H1 (cell line): ENCODE measurements at regions not wholly inside any gene's neighbourhood (a gene's known extent, or its start where the extent isn't known, plus 50 kb on each side); places are given as distances from the start of the nearest gene placed in this dataset.

Experiments
- CTCF ChIA-PET: fragments of 300-600 bp; sonication (Branson Sonifier 250); formaldehyde crosslinking; loops from one replicate; lab custom pipeline; 2021; ENCODE audit not compliant: partially characterized antibody; lab: Charles Lee
- POLR2A ChIA-PET: fragments of 300-600 bp; sonication (Branson Sonifier 250); formaldehyde crosslinking; loops from one replicate; lab custom pipeline; 2021; ENCODE audit warnings: inconsistent platforms; ENCODE audit not compliant: partially characterized antibody; lab: Charles Lee
- DNase-seq, 2 experiments: peaks; one replicate each; pipeline versions ENCODE4 v3.0.0 to v3.0.0-alpha.2; 2010 to 2022; ENCODE audit warnings: low spot score in 2 of 2, low read depth in 1 of 2, mixed read lengths in 1 of 2
- FAIRE-seq: peaks from 2 replicates; lab custom pipeline; 2011; peaks lifted over from hg19 to GRCh38; lab: Jason Lieb, UNC
- H2AFZ ChIP-seq: 2 replicates; pipeline ENCODE4 v1.8.1; 2012; ENCODE audit warnings: low read length, inconsistent platforms
- H2AK5ac ChIP-seq: 2 replicates; pipeline ENCODE4 v1.6.1; 2013; ENCODE audit warnings: low read depth, low read length
- H2BK120ac ChIP-seq: replicated peaks from 2 replicates; pipeline ENCODE3; 2013; ENCODE audit warnings: low read depth, low read length, inconsistent platforms
- H2BK12ac ChIP-seq: 2 replicates; pipeline ENCODE4 v1.6.1; 2013; ENCODE audit warnings: low read depth, low read length
- H2BK15ac ChIP-seq: 2 replicates; pipeline ENCODE4 v1.6.1; 2013; ENCODE audit warnings: low read length
- H2BK20ac ChIP-seq: 2 replicates; pipeline ENCODE4 v1.6.1; 2013; ENCODE audit warnings: low read length
- H2BK5ac ChIP-seq: 2 replicates; pipeline ENCODE4 v1.6.1; 2013; ENCODE audit warnings: low read depth, low read length
- H3K14ac ChIP-seq: 2 replicates; pipeline ENCODE4 v1.6.1; 2013; ENCODE audit warnings: inconsistent platforms; ENCODE audit not compliant: insufficient read length
- H3K18ac ChIP-seq: 2 replicates; pipeline ENCODE4 v1.6.1; 2013; ENCODE audit warnings: low read length; ENCODE audit errors: extremely low read depth
- H3K23ac ChIP-seq: 2 replicates; pipeline ENCODE4 v1.6.1; 2013; ENCODE audit warnings: inconsistent platforms; ENCODE audit not compliant: insufficient read length
- H3K23me2 ChIP-seq: 2 replicates; pipeline ENCODE4 v1.6.1; 2013; ENCODE audit warnings: low read depth, low read length
- H3K27ac ChIP-seq: 2 replicates; pipeline ENCODE4 v1.6.1; 2011; ENCODE audit warnings: low read depth, low read length, inconsistent platforms
- H3K27me3 ChIP-seq, 4 experiments: replicated peaks in 1 of 4; 1 replicate in 1 of 4; 2 replicates in 3 of 4; pipeline versions ENCODE4 v1.6.1 to v1.8.1; 2011 to 2013; ENCODE audit warnings: low read length in 3 of 4, mild to moderate bottlenecking in 3 of 4, inconsistent platforms in 2 of 4, mixed read lengths in 2 of 4, moderate library complexity in 1 of 4; ENCODE audit not compliant: control insufficient read depth in 3 of 4, insufficient read depth in 3 of 4; ENCODE audit errors: extremely low read depth in 1 of 4
- H3K36me3 ChIP-seq, 4 experiments: 2 replicates each; pipeline versions ENCODE4 v1.6.1 to v1.8.1; 2011 to 2013; ENCODE audit warnings: mild to moderate bottlenecking in 4 of 4, low read length in 3 of 4, moderate library complexity in 2 of 4, control low read depth in 1 of 4, inconsistent platforms in 1 of 4; ENCODE audit not compliant: insufficient read depth in 4 of 4, control insufficient read depth in 2 of 4
- H3K4ac ChIP-seq: replicated peaks from 2 replicates; pipeline ENCODE3; 2013; ENCODE audit warnings: low read length, low read depth, mixed read lengths, inconsistent platforms; ENCODE audit not compliant: insufficient read length
- H3K4me1 ChIP-seq, 4 experiments: replicated peaks in 1 of 4; 1 replicate in 1 of 4; 2 replicates in 3 of 4; pipeline versions ENCODE4 v1.6.1 to v1.8.1; 2011 to 2013; ENCODE audit warnings: low read length in 3 of 4, inconsistent platforms in 2 of 4, mixed read lengths in 1 of 4; ENCODE audit not compliant: insufficient read depth in 4 of 4, control insufficient read depth in 3 of 4
- H3K4me2 ChIP-seq, 2 experiments: 2 replicates each; pipeline versions ENCODE4 v1.6.1 to v1.8.1; 2011 to 2013; ENCODE audit warnings: low read depth in 2 of 2, low read length in 2 of 2, control low read depth in 1 of 2, inconsistent platforms in 1 of 2, mild to moderate bottlenecking in 1 of 2; ENCODE audit not compliant: insufficient read depth in 1 of 2
- H3K4me3 ChIP-seq, 4 experiments: fragments of 200-600, 300-600 bp in 1 of 4; sonication (generic), shearing (Covaris generic), sonication (Bioruptor Twin) in 1 of 4; 2 replicates each; pipeline versions ENCODE4 v1.5.1 to v1.8.1; 2011 to 2016; ENCODE audit warnings: low read length in 4 of 4, low read depth in 3 of 4, control low read depth in 2 of 4, inconsistent platforms in 2 of 4, mild to moderate bottlenecking in 2 of 4, mixed read lengths in 1 of 4, moderate library complexity in 1 of 4; ENCODE audit not compliant: insufficient read depth in 2 of 4; ENCODE audit errors: extremely low read depth in 1 of 4
- H3K56ac ChIP-seq: replicated peaks from 2 replicates; pipeline ENCODE3; 2013; ENCODE audit warnings: low read depth, mild to moderate bottlenecking, mixed read lengths, low read length, inconsistent platforms; ENCODE audit not compliant: insufficient read length
- H3K79me1 ChIP-seq: 2 replicates; pipeline ENCODE4 v1.6.1; 2013; ENCODE audit warnings: low read depth, low read length, control low read depth
- H3K79me2 ChIP-seq, 2 experiments: 2 replicates each; pipeline versions ENCODE4 v1.6.1 to v1.8.1; 2012 to 2013; ENCODE audit warnings: low read length in 2 of 2, mild to moderate bottlenecking in 2 of 2, inconsistent platforms in 1 of 2; ENCODE audit not compliant: insufficient read depth in 2 of 2, control insufficient read depth in 1 of 2
- H3K9ac ChIP-seq, 4 experiments: replicated peaks in 1 of 4; 1 replicate in 1 of 4; 2 replicates in 3 of 4; pipeline versions ENCODE4 v1.6.1 to v1.8.1; 2011 to 2013; ENCODE audit warnings: low read depth in 3 of 4, low read length in 3 of 4, control low read depth in 2 of 4, mild to moderate bottlenecking in 2 of 4, moderate library complexity in 2 of 4, inconsistent platforms in 1 of 4; ENCODE audit errors: extremely low read depth in 1 of 4
- H3K9me3 ChIP-seq, 2 experiments: 2 replicates each; pipeline versions ENCODE4 v1.6.1 to v1.8.1; 2012 to 2013; ENCODE audit warnings: mild to moderate bottlenecking in 2 of 2, moderate library complexity in 2 of 2, control low read depth in 1 of 2, inconsistent platforms in 1 of 2, low read depth in 1 of 2, low read length in 1 of 2, mixed read lengths in 1 of 2; ENCODE audit not compliant: insufficient read depth in 2 of 2
- H4K20me1 ChIP-seq, 2 experiments: replicated peaks in 1 of 2; 2 replicates each; pipeline versions ENCODE3 to v1.8.1; 2011 to 2013; ENCODE audit warnings: inconsistent platforms in 2 of 2, low read length in 2 of 2, mild to moderate bottlenecking in 1 of 2; ENCODE audit not compliant: insufficient read depth in 2 of 2, control insufficient read depth in 1 of 2
- H4K5ac ChIP-seq: 2 replicates; pipeline ENCODE4 v1.6.1; 2013; ENCODE audit warnings: low read length, low read depth, mixed read lengths, inconsistent platforms; ENCODE audit not compliant: insufficient read length
- H4K8ac ChIP-seq: 2 replicates; pipeline ENCODE4 v1.8.0; 2013; ENCODE audit warnings: mild to moderate bottlenecking, moderate library complexity, low read length, inconsistent platforms; ENCODE audit not compliant: insufficient read depth; ENCODE audit errors: extremely low read depth
- H4K91ac ChIP-seq: replicated peaks from 2 replicates; pipeline ENCODE3; 2013; ENCODE audit warnings: low read length, mixed read lengths, inconsistent platforms; ENCODE audit not compliant: insufficient read length
- CHD1 ChIP-seq: IDR thresholded peaks from 2 replicates; pipeline ENCODE4 v1.6.1; 2012; ENCODE audit warnings: low read depth, low read length, improper control_type of control experiment
- CTCF ChIP-seq, 3 experiments: IDR thresholded peaks; 1 replicate in 2 of 3; 2 replicates in 1 of 3; pipeline versions ENCODE4 v1.5.1 to v1.6.1; 2011; ENCODE audit warnings: low read length in 3 of 3, mild to moderate bottlenecking in 3 of 3, inconsistent platforms in 2 of 3, low read depth in 1 of 3, moderate library complexity in 1 of 3; ENCODE audit not compliant: insufficient read depth in 1 of 3; ENCODE audit errors: control extremely low read depth in 1 of 3
- GABPA ChIP-seq: IDR thresholded peaks from 2 replicates; pipeline ENCODE4 v1.6.1; 2011; ENCODE audit warnings: mild to moderate bottlenecking, low read length, moderate library complexity, borderline replicate concordance; ENCODE audit not compliant: insufficient read depth
- MAX ChIP-seq: IDR thresholded peaks from 2 replicates; pipeline ENCODE4 v1.6.1; 2012; ENCODE audit warnings: inconsistent platforms
- RAD21 ChIP-seq, 2 experiments: IDR thresholded peaks in 1 of 2; conservative IDR thresholded peaks in 1 of 2; 2 replicates each; pipeline ENCODE4 v1.6.1; 2011; ENCODE audit warnings: low read depth in 2 of 2, low read length in 2 of 2, improper control_type of control experiment in 1 of 2, inconsistent platforms in 1 of 2, mild to moderate bottlenecking in 1 of 2, moderate library complexity in 1 of 2
- SIRT6 ChIP-seq: IDR thresholded peaks from one replicate; pipeline ENCODE4 v1.7.1; 2012; ENCODE audit warnings: low read length, inconsistent platforms
- SIX5 ChIP-seq: IDR thresholded peaks from 2 replicates; pipeline ENCODE4 v1.6.1; 2011; ENCODE audit warnings: mild to moderate bottlenecking, low read depth, low read length
- SP4 ChIP-seq: IDR thresholded peaks from 2 replicates; pipeline ENCODE4 v1.6.1; 2012; ENCODE audit warnings: low read length, inconsistent platforms
- TAF1 ChIP-seq: IDR thresholded peaks from 2 replicates; pipeline ENCODE4 v1.6.1; 2011; ENCODE audit warnings: mild to moderate bottlenecking, low read depth, low read length
- TCF12 ChIP-seq: IDR thresholded peaks from 2 replicates; pipeline ENCODE4 v1.6.1; 2011; ENCODE audit warnings: low read depth, mild to moderate bottlenecking, low read length
- TEAD4 ChIP-seq: IDR thresholded peaks from 2 replicates; pipeline ENCODE4 v1.6.1; 2012; ENCODE audit warnings: low read depth, low read length, inconsistent platforms, mixed read lengths
- WGBS, 2 experiments: shearing (Covaris generic) in 1 of 2; methylation state at CpG; one replicate each; pipeline versions ENCODE4 v1.1.6 to v1.1.7; 2013 to 2015; ENCODE audit warnings: low lambda C conversion rate in 2 of 2, mixed read lengths in 2 of 2, inconsistent platforms in 1 of 2, low coverage in 1 of 2, missing lambda C conversion rate in 1 of 2; ENCODE audit not compliant: insufficient replicate concordance in 2 of 2, insufficient coverage in 1 of 2, insufficient read length in 1 of 2; ENCODE audit errors: extremely low coverage in 1 of 2, missing lambda C conversion rate in 1 of 2; 5-methylcytosine and 5-hydroxymethylcytosine counted together

- Histone ChIP-seq H3K27me3 (no peaks in the 10 kb centered on the region), H3K4me2 (no peak overlapping the region), H4K20me1 (no peaks in the 10 kb centered on the region), H2BK5ac (no peak overlapping the region), H2AK5ac (no peak overlapping the region), H3K14ac (no peak overlapping the region), H2BK12ac (no peak overlapping the region), H3K79me2 (no peaks in the 10 kb centered on the region), H3K4ac (no peak overlapping the region), H3K4me3 (no peak overlapping the region), H3K4me1 (no peaks in the 10 kb centered on the region), H3K27ac (no peak overlapping the region), H3K18ac (no peak overlapping the region), H4K5ac (no peak overlapping the region), H3K36me3 (no peaks in the 10 kb centered on the region; a peak in 1 of 8 replicates), H2BK15ac (no peak overlapping the region), H2AFZ (no peak overlapping the region), H3K23me2 (peaks cover 14% of the 10 kb centered on the region; the same call in 1 of the 2 replicates), H3K9me3 (0 out of 4 replicates have a peak, but pooled peaks cover 0 to 2% of the 10 kb centered on the region in 2 experiments), H3K79me1 (no peaks in the 10 kb centered on the region), H4K91ac (no peak overlapping the region), H3K56ac (no peak overlapping the region), H3K9ac (no peak overlapping the region), H2BK20ac (no peak overlapping the region), H2BK120ac (no peak overlapping the region), H4K8ac (no peak overlapping the region), H3K23ac (no peak overlapping the region)
- 100% methylated on average over 1 of the region's 1 CpG; no CpG with 5 or more reads in 1 of the 2 experiments for WGBS, 2 experiments
- DNase-seq (no peak), FAIRE-seq (no peak)
- POLR2A ChIA-PET: no interaction called here
- CTCF ChIA-PET: no interaction called here
- TF ChIP-seq MAX (no peak), TAF1 (no peak), SIX5 (no peak), RAD21 (IDR thresholded peaks at IDR 0.05 in 1 of 2, conservative IDR thresholded peaks at IDR 0.05 in 1 of 2; ENCODE audit: low read depth in 2 of 2, low read length in 2 of 2) (no peak), CHD1 (no peak), SIRT6 (no peak), CTCF (IDR thresholded peaks at IDR 0.05; ENCODE audit: control extremely low read depth in 1 of 3, insufficient read depth in 1 of 3, low read depth in 1 of 3, low read length in 3 of 3) (no peak), GABPA (no peak), SP4 (no peak), TCF12 (no peak), TEAD4 (no peak)
Observed at GRCh38 chr19:28281676-28282075, 931.3 kb downstream of the UQCRFS1 start.
